Neutrophil (primary cell): ENCODE measurements at regions not wholly inside any gene's neighbourhood (a gene's known extent, or its start where the extent isn't known, plus 50 kb on each side); places are given as distances from the start of the nearest gene placed in this dataset.
"Not testable (repeated sequence)": the region's sequence is repeated elsewhere in the genome, so short reads cannot be mapped to it uniquely, and the experiment has no call there.

Experiments used
- H3K27ac ChIP-seq: fragments of 200-600 bp; sonication (generic); 2 replicates; pipeline ENCODE4 v1.5.1; 2016; ENCODE audit warnings: mild to moderate bottlenecking, moderate library complexity
- H3K27me3 ChIP-seq: fragments of 200-600 bp; sonication (generic); 2 replicates; pipeline ENCODE4 v1.6.0; 2016; ENCODE audit warnings: mild to moderate bottlenecking
- H3K36me3 ChIP-seq: fragments of 200-600 bp; sonication (generic); 2 replicates; pipeline ENCODE4 v1.5.1; 2017
- H3K4me1 ChIP-seq, 2 experiments: fragments of 200-600 bp in 1 of 2; sonication (generic) in 1 of 2; 1 replicate in 1 of 2; 2 replicates in 1 of 2; pipeline versions ENCODE4 v1.5.1 to v1.6.1; 2013 to 2016; ENCODE audit warnings: low read depth in 1 of 2, low read length in 1 of 2, mild to moderate bottlenecking in 1 of 2, moderate library complexity in 1 of 2; ENCODE audit not compliant: control insufficient read depth in 1 of 2, insufficient read depth in 1 of 2
- H3K4me3 ChIP-seq, 2 experiments: fragments of 200-600 bp in 1 of 2; sonication (generic) in 1 of 2; 1 replicate in 1 of 2; 2 replicates in 1 of 2; pipeline ENCODE4 v1.5.1; 2013 to 2016; ENCODE audit warnings: low read depth in 1 of 2, low read length in 1 of 2, mild to moderate bottlenecking in 1 of 2, moderate library complexity in 1 of 2
- H3K9me3 ChIP-seq: fragments of 200-600 bp; sonication (generic); 2 replicates; pipeline ENCODE4 v1.5.1; 2016
- TF ChIP-seq, protein P1 (sequence below): fragments of 200-600 bp; sonication (generic); IDR thresholded peaks from 2 replicates; pipeline ENCODE4 v1.5.1; 2016; ENCODE audit warnings: antibody characterized with exemption

DNA sequence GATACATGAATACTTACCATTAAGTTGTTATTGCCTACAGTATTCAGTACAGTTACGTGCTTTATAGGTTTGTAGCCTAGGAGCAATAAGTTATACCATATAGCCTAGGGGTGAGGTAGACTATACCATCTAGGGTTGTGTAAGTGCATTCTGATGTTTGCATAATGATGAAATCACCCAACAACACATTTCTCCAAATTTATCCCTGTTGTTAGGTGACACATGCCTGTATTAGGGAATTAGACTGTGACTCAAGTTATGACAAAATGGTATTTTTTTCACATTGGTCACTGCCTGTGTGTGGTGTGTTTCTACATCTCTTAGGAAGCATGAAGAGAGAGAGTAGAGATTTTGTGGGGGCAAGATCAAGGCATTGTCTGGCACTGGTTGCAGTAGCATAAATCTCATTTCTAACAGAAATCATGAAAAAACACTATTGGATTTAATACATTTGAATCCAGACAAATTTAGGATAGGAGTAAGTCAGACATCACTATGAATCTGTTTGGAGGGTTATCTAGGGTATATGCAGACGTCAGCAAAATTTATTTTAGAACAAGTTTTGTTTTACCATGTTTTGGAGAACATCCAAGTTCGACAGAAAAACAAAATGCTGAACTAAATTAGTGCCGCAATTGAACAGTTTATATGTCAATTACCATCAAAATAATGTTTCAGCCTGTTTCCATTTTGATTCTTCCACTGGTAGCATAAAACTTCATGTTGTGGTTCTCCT is 332.1 kb downstream of the LMO7 start:
- Histone ChIP-seq H3K4me3 (no peak overlapping the region), H3K27me3 (no peaks in the 10 kb centered on the region), H3K27ac (no peak overlapping the region), H3K9me3 (no peaks in the 10 kb centered on the region), H3K4me1 (no peaks in the 10 kb centered on the region), H3K36me3 (no peaks in the 10 kb centered on the region)
- TF ChIP-seq, protein P1, sequence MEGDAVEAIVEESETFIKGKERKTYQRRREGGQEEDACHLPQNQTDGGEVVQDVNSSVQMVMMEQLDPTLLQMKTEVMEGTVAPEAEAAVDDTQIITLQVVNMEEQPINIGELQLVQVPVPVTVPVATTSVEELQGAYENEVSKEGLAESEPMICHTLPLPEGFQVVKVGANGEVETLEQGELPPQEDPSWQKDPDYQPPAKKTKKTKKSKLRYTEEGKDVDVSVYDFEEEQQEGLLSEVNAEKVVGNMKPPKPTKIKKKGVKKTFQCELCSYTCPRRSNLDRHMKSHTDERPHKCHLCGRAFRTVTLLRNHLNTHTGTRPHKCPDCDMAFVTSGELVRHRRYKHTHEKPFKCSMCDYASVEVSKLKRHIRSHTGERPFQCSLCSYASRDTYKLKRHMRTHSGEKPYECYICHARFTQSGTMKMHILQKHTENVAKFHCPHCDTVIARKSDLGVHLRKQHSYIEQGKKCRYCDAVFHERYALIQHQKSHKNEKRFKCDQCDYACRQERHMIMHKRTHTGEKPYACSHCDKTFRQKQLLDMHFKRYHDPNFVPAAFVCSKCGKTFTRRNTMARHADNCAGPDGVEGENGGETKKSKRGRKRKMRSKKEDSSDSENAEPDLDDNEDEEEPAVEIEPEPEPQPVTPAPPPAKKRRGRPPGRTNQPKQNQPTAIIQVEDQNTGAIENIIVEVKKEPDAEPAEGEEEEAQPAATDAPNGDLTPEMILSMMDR: no peak

DNA sequence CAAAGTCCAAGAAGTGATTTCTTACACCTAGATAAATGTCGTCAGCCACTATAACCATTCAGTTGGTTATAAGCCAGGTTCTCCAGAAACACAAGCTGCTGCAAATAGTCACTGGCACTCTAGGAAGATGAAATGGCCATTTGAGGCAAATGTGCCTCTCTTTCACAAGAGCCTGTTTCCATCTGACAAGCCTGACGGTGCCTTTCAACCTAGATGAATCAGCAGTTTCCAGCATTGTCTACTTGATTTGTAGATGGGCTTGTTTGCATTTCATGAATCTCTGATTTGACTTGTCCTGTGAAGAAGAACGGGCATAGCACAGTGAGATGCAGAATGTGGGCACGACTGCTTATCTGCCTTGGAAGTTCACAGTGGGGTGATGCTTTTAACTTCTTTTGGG is 327.2 kb downstream of the LMO7 start:
- no peak overlapping the region for H3K27ac ChIP-seq
- TF ChIP-seq, protein P1: no peak
- no peaks in the 10 kb centered on the region for H3K4me1 ChIP-seq
- H3K4me3 ChIP-seq: no peak overlapping the region
- no peaks in the 10 kb centered on the region for H3K9me3 ChIP-seq
- H3K27me3 ChIP-seq: no peaks in the 10 kb centered on the region
- no peaks in the 10 kb centered on the region for H3K36me3 ChIP-seq

DNA sequence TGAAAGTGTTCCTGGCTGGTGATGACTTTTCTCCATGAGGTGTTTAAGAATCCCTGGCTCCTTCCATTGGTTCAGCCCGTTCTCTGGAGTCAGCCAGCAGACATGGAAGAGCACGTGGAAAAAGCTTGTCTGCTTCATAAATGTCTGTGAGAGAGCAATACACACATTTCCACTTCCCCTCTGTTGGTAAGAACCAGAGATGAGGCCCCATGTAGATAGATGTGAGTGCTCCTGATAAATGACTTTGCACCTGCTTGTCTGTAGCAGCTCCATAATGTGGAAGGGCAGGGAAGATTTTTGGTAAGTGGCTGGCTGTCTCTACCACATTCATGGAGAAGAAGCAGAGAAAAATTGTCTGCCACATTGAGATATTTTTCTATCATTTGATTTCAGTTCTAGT is 325.8 kb downstream of the LMO7 start:
- Histone ChIP-seq H3K36me3 (no peaks in the 10 kb centered on the region), H3K27ac (no peak overlapping the region), H3K27me3 (no peaks in the 10 kb centered on the region), H3K4me3 (no peak overlapping the region), H3K4me1 (no peaks in the 10 kb centered on the region), H3K9me3 (no peaks in the 10 kb centered on the region)
- TF ChIP-seq, protein P1: no peak

DNA sequence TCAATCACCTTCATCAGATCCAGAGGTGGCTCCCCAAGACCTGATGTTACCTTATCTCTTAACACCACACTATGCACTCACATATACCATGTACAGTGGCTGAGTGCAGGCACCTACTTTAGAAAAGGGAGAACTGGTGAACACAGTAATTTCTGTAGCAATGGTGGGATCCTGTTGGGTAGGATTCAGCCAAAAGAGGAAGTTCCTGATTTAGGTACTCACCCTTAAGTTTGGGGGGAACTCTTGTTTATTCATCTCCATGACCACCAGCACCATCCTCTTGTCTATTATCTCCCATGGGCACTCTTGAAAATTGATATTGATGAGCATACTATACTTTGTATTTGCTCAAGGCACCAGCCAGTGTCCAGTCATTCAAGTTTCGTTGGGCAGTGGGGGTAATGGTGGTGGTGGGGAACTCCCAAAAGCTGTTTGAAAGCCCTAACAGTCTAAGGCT is 324.4 kb downstream of the LMO7 start:
- H3K27me3 ChIP-seq: no peaks in the 10 kb centered on the region
- no peaks in the 10 kb centered on the region for H3K9me3 ChIP-seq
- H3K4me3 ChIP-seq: no peak overlapping the region
- H3K27ac ChIP-seq: no peak overlapping the region
- no peaks in the 10 kb centered on the region for H3K36me3 ChIP-seq
- TF ChIP-seq, protein P1: no peak
- no peaks in the 10 kb centered on the region for H3K4me1 ChIP-seq

DNA sequence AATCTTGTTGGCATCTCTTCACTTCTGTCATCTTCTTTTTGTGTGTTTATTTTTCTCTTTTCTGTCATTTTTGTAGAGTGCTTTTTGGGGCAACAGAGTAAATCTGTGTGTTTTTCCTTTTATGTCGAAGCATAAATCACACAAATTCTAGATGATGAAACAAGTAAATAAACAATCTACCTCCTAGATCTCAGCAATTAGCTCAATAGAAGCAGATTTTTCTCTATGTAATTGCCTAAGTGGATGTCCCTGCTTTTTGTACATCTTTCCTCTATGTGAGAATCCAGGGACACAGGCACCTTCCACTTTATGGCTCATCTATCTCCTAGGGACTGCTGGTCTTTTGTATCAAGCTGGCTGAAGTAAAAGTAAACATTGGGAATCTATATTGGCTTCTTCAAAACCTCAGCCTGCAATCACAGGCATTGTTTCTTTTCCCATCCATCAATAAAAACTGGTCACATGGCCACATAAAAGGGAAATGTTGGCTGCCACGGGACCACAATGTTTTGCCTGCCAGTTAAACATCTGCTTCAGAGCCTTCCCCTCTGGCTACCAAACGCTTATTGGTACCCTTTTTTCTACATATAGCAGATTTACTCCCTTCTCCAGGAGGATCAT is 323.8 kb downstream of the LMO7 start:
- H3K4me1 ChIP-seq: no peaks in the 10 kb centered on the region
- H3K27ac ChIP-seq: no peak overlapping the region
- H3K4me3 ChIP-seq: no peak overlapping the region
- H3K27me3 ChIP-seq: no peaks in the 10 kb centered on the region
- TF ChIP-seq, protein P1: no peak
- no peaks in the 10 kb centered on the region for H3K36me3 ChIP-seq
- H3K9me3 ChIP-seq: no peaks in the 10 kb centered on the region

DNA sequence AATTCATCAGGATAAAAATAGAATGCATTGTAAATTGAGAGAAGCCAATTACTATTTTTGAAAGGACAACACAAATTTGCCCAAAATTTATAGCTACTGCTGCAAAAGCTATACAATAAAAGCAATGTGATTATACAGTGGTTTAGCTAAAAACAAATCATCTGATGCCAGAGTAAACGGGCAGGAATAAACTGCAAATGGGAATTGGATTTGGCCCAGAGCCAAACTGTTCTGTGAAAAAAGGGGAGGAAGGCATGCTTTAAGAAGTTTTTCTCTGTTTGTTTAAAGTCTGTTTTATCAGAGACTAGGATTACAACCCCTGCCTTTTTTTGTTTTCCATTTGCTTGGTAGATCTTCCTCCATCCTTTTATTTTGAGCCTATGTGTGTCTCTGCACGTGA is 317.5 kb downstream of the LMO7 start:
- not testable (repeated sequence) for H3K27ac ChIP-seq, H3K36me3 ChIP-seq, H3K4me1 ChIP-seq, H3K4me3 ChIP-seq, H3K27me3 ChIP-seq, H3K9me3 ChIP-seq
